Esophagus squamous epithelium (tissue), 4 donors: ENCODE measurements at regions not wholly inside any gene's neighbourhood (a gene's known extent, or its start where the extent isn't known, plus 50 kb on each side); places are given as distances from the start of the nearest gene placed in this dataset.

Source experiments
- POLR2A ChIP-seq, 4 donors: fragments of 450-650 bp; IDR thresholded peaks; one replicate each; pipeline ENCODE4 v1.6.1; 2017; ENCODE audit warnings: antibody characterized with exemption in 4 of 4, mild to moderate bottlenecking in 4 of 4, moderate library complexity in 3 of 4
- TF ChIP-seq, protein P1 (sequence below), 6 experiments: fragments of 450-650 bp in 4 of 6; fragments of 200-600 bp in 2 of 6; sonication (generic) in 2 of 6; IDR thresholded peaks; one replicate each; pipeline ENCODE4 v1.5.1; 2016 to 2019; ENCODE audit warnings: antibody characterized with exemption in 6 of 6, mild to moderate bottlenecking in 4 of 6, moderate library complexity in 4 of 6

DNA sequence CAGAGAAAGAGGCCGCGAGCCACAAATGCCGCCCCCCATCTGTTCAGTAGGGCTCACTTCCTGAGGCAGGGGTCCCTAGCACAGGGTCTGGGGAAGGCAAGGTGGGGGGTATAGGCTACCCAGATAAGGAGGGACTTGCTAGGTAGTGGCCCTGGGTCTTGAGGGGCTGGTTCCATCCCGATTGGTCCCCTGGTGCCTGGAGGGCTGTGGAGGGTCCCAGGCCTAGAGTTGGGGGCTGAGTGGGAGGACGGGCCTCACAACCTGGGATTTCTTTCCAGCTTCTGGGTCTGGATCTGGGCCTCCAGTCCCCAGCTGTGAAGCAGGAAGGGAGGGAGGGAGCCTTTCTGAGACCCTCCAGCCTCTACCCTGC is 75.1 kb upstream of the EN2 start:
- TF ChIP-seq, protein P1, sequence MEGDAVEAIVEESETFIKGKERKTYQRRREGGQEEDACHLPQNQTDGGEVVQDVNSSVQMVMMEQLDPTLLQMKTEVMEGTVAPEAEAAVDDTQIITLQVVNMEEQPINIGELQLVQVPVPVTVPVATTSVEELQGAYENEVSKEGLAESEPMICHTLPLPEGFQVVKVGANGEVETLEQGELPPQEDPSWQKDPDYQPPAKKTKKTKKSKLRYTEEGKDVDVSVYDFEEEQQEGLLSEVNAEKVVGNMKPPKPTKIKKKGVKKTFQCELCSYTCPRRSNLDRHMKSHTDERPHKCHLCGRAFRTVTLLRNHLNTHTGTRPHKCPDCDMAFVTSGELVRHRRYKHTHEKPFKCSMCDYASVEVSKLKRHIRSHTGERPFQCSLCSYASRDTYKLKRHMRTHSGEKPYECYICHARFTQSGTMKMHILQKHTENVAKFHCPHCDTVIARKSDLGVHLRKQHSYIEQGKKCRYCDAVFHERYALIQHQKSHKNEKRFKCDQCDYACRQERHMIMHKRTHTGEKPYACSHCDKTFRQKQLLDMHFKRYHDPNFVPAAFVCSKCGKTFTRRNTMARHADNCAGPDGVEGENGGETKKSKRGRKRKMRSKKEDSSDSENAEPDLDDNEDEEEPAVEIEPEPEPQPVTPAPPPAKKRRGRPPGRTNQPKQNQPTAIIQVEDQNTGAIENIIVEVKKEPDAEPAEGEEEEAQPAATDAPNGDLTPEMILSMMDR (IDR thresholded peaks at IDR 0.05) = no peak
- no peak for TF ChIP-seq POLR2A (IDR thresholded peaks at IDR 0.05)
